Endothelial cell of umbilical vein (primary cell): ENCODE measurements at regions not wholly inside any gene's neighbourhood (a gene's known extent, or its start where the extent isn't known, plus 50 kb on each side); places are given as distances from the start of the nearest gene placed in this dataset.

Experiments
- BruUV-seq: library from RNA; stranded (reverse); fragments of 400-500 nt; replicated peaks from 2 replicates; lab custom pipeline; 2021; lab: Mats Ljungman, UMichigan
- CTCF ChIA-PET: fragments of 300-600, 350-600 bp; sonication (Branson Sonifier 250); formaldehyde crosslinking; loops from one replicate; lab custom pipeline; 2021; ENCODE audit warnings: antibody characterized with exemption, inconsistent platforms; lab: Charles Lee
- POLR2A ChIA-PET: fragments of 300-600, 350-600 bp; sonication (Branson Sonifier 250); formaldehyde crosslinking; loops from one replicate; lab custom pipeline; 2021; ENCODE audit warnings: antibody characterized with exemption, inconsistent platforms; lab: Charles Lee
- DNase-seq: peaks from one replicate; pipeline ENCODE4 v3.0.0-alpha.2; 2011; ENCODE audit warnings: low read depth, low spot score
- FAIRE-seq: peaks from 2 replicates; lab custom pipeline; 2011; peaks lifted over from hg19 to GRCh38; lab: Jason Lieb, UNC
- H2AFZ ChIP-seq: 2 replicates; pipeline ENCODE4 v1.6.0; 2012; ENCODE audit warnings: low read depth, low read length, control low read depth, inconsistent platforms
- H3K27ac ChIP-seq: 2 replicates; pipeline ENCODE4 v1.5.1; 2011; ENCODE audit warnings: low read depth, mild to moderate bottlenecking, control low read depth, low read length, moderate library complexity; ENCODE audit not compliant: insufficient read depth
- H3K27me3 ChIP-seq, 2 experiments: 2 replicates each; pipeline versions ENCODE4 v1.6.0 to v1.6.1; 2011; ENCODE audit warnings: low read length in 2 of 2, mixed read lengths in 1 of 2; ENCODE audit not compliant: control insufficient read depth in 2 of 2, insufficient read depth in 2 of 2
- H3K36me3 ChIP-seq, 2 experiments: 2 replicates in 1 of 2; 3 replicates in 1 of 2; pipeline ENCODE4 v1.5.1; 2011; ENCODE audit warnings: low read length in 2 of 2, mild to moderate bottlenecking in 1 of 2, moderate library complexity in 1 of 2; ENCODE audit not compliant: control insufficient read depth in 2 of 2, insufficient read depth in 2 of 2; ENCODE audit errors: extremely low read depth in 1 of 2
- H3K4me1 ChIP-seq: 3 replicates; pipeline ENCODE4 v1.5.1; 2011; ENCODE audit warnings: mild to moderate bottlenecking, low read length; ENCODE audit not compliant: control insufficient read depth, insufficient read depth; ENCODE audit errors: extremely low read depth
- H3K4me2 ChIP-seq: 2 replicates; pipeline ENCODE4 v1.6.1; 2011; ENCODE audit warnings: low read length, control low read depth, mixed read lengths; ENCODE audit not compliant: insufficient read depth
- H3K4me3 ChIP-seq, 3 experiments: fragments of 200-600 bp in 1 of 3; sonication (generic), shearing (Covaris generic) in 1 of 3; replicated peaks in 1 of 3; 2 replicates each; pipeline ENCODE4 v1.5.1; 2011 to 2016; ENCODE audit warnings: control low read depth in 3 of 3, low read length in 3 of 3, mild to moderate bottlenecking in 2 of 3, inconsistent platforms in 1 of 3, low read depth in 1 of 3, moderate library complexity in 1 of 3; ENCODE audit not compliant: insufficient read depth in 1 of 3
- H3K79me2 ChIP-seq: 2 replicates; pipeline ENCODE4 v1.6.0; 2012; ENCODE audit warnings: low read length, inconsistent platforms; ENCODE audit not compliant: control insufficient read depth, insufficient read depth
- H3K9ac ChIP-seq: replicated peaks from 2 replicates; pipeline ENCODE3; 2011; ENCODE audit warnings: low read length, control low read depth; ENCODE audit not compliant: insufficient read depth; ENCODE audit errors: extremely low read depth
- H3K9me1 ChIP-seq: replicated peaks from 3 replicates; pipeline ENCODE4 v1.6.0; 2011; ENCODE audit warnings: mild to moderate bottlenecking, low read length; ENCODE audit not compliant: control insufficient read depth, insufficient read depth; ENCODE audit errors: extremely low read depth
- H3K9me3 ChIP-seq: replicated peaks from 2 replicates; pipeline ENCODE4 v1.5.1; 2012; ENCODE audit warnings: low read length, inconsistent platforms; ENCODE audit not compliant: control insufficient read depth, insufficient read depth
- H4K20me1 ChIP-seq: replicated peaks from 2 replicates; pipeline ENCODE3; 2011; ENCODE audit warnings: mild to moderate bottlenecking, low read length; ENCODE audit not compliant: control insufficient read depth, insufficient read depth; ENCODE audit errors: extremely low read depth
- CTCF ChIP-seq, 2 donors: IDR thresholded peaks; 1 replicate in 1 of 2; 2 replicates in 1 of 2; pipeline ENCODE4 v1.5.1; 2011; ENCODE audit warnings: low read length in 2 of 2, mild to moderate bottlenecking in 2 of 2, moderate library complexity in 2 of 2, control low read depth in 1 of 2, inconsistent platforms in 1 of 2, low read depth in 1 of 2; ENCODE audit not compliant: insufficient read depth in 1 of 2; ENCODE audit errors: extremely low read depth in 1 of 2
- EZH2 ChIP-seq: IDR thresholded peaks from 2 replicates; pipeline ENCODE4 v1.6.1; 2012; ENCODE audit warnings: borderline replicate concordance, low read depth, mild to moderate bottlenecking, moderate library complexity, low read length, inconsistent platforms; ENCODE audit not compliant: severe bottlenecking
- FOS ChIP-seq: IDR thresholded peaks from 2 replicates; pipeline ENCODE4 v1.6.1; 2011; ENCODE audit warnings: mild to moderate bottlenecking, low read length, moderate library complexity, borderline replicate concordance; ENCODE audit not compliant: insufficient read depth
- GATA2 ChIP-seq: IDR thresholded peaks from 2 replicates; pipeline ENCODE4 v1.7.0; 2011; ENCODE audit warnings: low read depth, mild to moderate bottlenecking, moderate library complexity, mixed read lengths, low read length; ENCODE audit not compliant: insufficient read length, insufficient read depth
- JUN ChIP-seq: IDR thresholded peaks from 2 replicates; pipeline ENCODE4 v1.6.1; 2011; ENCODE audit warnings: borderline replicate concordance, low read depth; ENCODE audit not compliant: insufficient read length, insufficient read depth
- MYC ChIP-seq: IDR thresholded peaks from one replicate; pipeline ENCODE4 v1.6.1; 2011; ENCODE audit warnings: mild to moderate bottlenecking, low read depth, low read length
- POLR2A ChIP-seq: IDR thresholded peaks from 2 replicates; pipeline ENCODE4 v1.6.1; 2012; ENCODE audit warnings: low read depth, mild to moderate bottlenecking, control low read depth, low read length
- POLR2AphosphoS5 ChIP-seq: IDR thresholded peaks from 2 replicates; pipeline ENCODE4 v1.6.1; 2012; ENCODE audit warnings: low read depth, mild to moderate bottlenecking, control low read depth, low read length, moderate library complexity; ENCODE audit not compliant: insufficient read depth
- dilution Hi-C: fragments of 300-500 bp; cut with MboI; formaldehyde crosslinking; loops from one replicate; pipeline ENCODE4 v1.15.0; 2019; ENCODE audit warnings: low sequenced_read_pairs; ENCODE audit not compliant: extremely low pct_ligation_motif_present
- intact Hi-C: fragments of 100-400 bp; cut with micrococcal nuclease; formaldehyde crosslinking; loops from one replicate; pipeline ENCODE4 v1.10.0; 2022
- TF ChIP-seq, protein P1 (sequence below): IDR thresholded peaks from 2 replicates; pipeline ENCODE4 v1.6.1; 2011; ENCODE audit not compliant: insufficient read depth, insufficient read length

- H3K4me2 ChIP-seq: no peak overlapping the region
- no peak overlapping the region for H3K4me3 ChIP-seq
- no TSS peak for BruUV-seq
- no peak for DNase-seq
- POLR2A ChIA-PET: no interaction called here
- H3K27ac ChIP-seq: no peak overlapping the region
- no peaks in the 10 kb centered on the region for H3K36me3 ChIP-seq
- dilution Hi-C loops: no loop called here
- intact Hi-C loops: no loop called here
- H3K9me3 ChIP-seq: no peaks in the 10 kb centered on the region
- CTCF ChIA-PET: no interaction called here
- no peak overlapping the region for H3K9ac ChIP-seq
- H2AFZ ChIP-seq: no peak overlapping the region
- no peaks in the 10 kb centered on the region for H3K9me1 ChIP-seq
- H3K79me2 ChIP-seq: no peaks in the 10 kb centered on the region
- no peaks in the 10 kb centered on the region for H3K27me3 ChIP-seq
- TF ChIP-seq JUN (no peak), FOS (no peak), POLR2A (no peak), POLR2AphosphoS5 (no peak), MYC (no peak), EZH2 (no peak), CTCF (IDR thresholded peaks at IDR 0.05; ENCODE audit: extremely low read depth in 1 of 2, insufficient read depth in 1 of 2, low read depth in 1 of 2, low read length in 2 of 2) (no peak), GATA2 (no peak)
- TF ChIP-seq, protein P1, sequence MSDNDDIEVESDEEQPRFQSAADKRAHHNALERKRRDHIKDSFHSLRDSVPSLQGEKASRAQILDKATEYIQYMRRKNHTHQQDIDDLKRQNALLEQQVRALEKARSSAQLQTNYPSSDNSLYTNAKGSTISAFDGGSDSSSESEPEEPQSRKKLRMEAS: no peak
- no peak for FAIRE-seq
- H4K20me1 ChIP-seq: no peaks in the 10 kb centered on the region
- no peaks in the 10 kb centered on the region for H3K4me1 ChIP-seq
Observed at GRCh38 chr2:16161768-16162490, 221.6 kb downstream of the MYCN start.
